Neutrophil (primary cell): ENCODE measurements at regions not wholly inside any gene's neighbourhood (a gene's known extent, or its start where the extent isn't known, plus 50 kb on each side); places are given as distances from the start of the nearest gene placed in this dataset.

Experiments used
- H3K27ac ChIP-seq: fragments of 200-600 bp; sonication (generic); 2 replicates; pipeline ENCODE4 v1.5.1; 2016; ENCODE audit warnings: mild to moderate bottlenecking, moderate library complexity
- H3K27me3 ChIP-seq: fragments of 200-600 bp; sonication (generic); 2 replicates; pipeline ENCODE4 v1.6.0; 2016; ENCODE audit warnings: mild to moderate bottlenecking
- H3K36me3 ChIP-seq: fragments of 200-600 bp; sonication (generic); 2 replicates; pipeline ENCODE4 v1.5.1; 2017
- H3K4me1 ChIP-seq, 2 experiments: fragments of 200-600 bp in 1 of 2; sonication (generic) in 1 of 2; 1 replicate in 1 of 2; 2 replicates in 1 of 2; pipeline versions ENCODE4 v1.5.1 to v1.6.1; 2013 to 2016; ENCODE audit warnings: low read depth in 1 of 2, low read length in 1 of 2, mild to moderate bottlenecking in 1 of 2, moderate library complexity in 1 of 2; ENCODE audit not compliant: control insufficient read depth in 1 of 2, insufficient read depth in 1 of 2
- H3K4me3 ChIP-seq, 2 experiments: fragments of 200-600 bp in 1 of 2; sonication (generic) in 1 of 2; 1 replicate in 1 of 2; 2 replicates in 1 of 2; pipeline ENCODE4 v1.5.1; 2013 to 2016; ENCODE audit warnings: low read depth in 1 of 2, low read length in 1 of 2, mild to moderate bottlenecking in 1 of 2, moderate library complexity in 1 of 2
- H3K9me3 ChIP-seq: fragments of 200-600 bp; sonication (generic); 2 replicates; pipeline ENCODE4 v1.5.1; 2016
- TF ChIP-seq, protein P1 (sequence below): fragments of 200-600 bp; sonication (generic); IDR thresholded peaks from 2 replicates; pipeline ENCODE4 v1.5.1; 2016; ENCODE audit warnings: antibody characterized with exemption

DNA sequence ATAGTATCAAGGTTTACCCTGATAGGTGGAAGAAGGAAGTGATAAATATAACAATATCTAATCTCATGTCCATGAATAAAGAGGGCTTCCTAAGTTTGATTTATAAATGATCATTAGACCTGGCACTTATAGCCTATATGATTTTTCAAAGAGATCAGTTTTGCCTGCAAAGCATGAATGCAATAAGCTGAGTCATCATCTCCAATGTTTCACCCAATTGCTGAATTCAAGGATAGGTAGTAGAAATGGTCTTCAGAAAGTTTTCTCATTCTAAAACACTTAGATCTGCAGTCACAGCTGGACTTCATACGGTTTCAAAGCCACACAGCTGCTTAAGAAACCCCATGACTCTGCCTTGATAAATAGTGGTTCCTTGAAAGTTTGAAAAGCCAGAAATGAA, 1722.8 kb downstream of the MAT2B start:
- TF ChIP-seq, protein P1, sequence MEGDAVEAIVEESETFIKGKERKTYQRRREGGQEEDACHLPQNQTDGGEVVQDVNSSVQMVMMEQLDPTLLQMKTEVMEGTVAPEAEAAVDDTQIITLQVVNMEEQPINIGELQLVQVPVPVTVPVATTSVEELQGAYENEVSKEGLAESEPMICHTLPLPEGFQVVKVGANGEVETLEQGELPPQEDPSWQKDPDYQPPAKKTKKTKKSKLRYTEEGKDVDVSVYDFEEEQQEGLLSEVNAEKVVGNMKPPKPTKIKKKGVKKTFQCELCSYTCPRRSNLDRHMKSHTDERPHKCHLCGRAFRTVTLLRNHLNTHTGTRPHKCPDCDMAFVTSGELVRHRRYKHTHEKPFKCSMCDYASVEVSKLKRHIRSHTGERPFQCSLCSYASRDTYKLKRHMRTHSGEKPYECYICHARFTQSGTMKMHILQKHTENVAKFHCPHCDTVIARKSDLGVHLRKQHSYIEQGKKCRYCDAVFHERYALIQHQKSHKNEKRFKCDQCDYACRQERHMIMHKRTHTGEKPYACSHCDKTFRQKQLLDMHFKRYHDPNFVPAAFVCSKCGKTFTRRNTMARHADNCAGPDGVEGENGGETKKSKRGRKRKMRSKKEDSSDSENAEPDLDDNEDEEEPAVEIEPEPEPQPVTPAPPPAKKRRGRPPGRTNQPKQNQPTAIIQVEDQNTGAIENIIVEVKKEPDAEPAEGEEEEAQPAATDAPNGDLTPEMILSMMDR = no peak
- H3K4me3 ChIP-seq = no peak overlapping the region
- H3K4me1 ChIP-seq = peaks cover 9 to 17% of the 10 kb centered on the region in 2 experiments
- H3K27me3 ChIP-seq = no peaks in the 10 kb centered on the region
- H3K27ac ChIP-seq = no peak overlapping the region
- no peaks in the 10 kb centered on the region for H3K9me3 ChIP-seq
- H3K36me3 ChIP-seq = no peaks in the 10 kb centered on the region

DNA sequence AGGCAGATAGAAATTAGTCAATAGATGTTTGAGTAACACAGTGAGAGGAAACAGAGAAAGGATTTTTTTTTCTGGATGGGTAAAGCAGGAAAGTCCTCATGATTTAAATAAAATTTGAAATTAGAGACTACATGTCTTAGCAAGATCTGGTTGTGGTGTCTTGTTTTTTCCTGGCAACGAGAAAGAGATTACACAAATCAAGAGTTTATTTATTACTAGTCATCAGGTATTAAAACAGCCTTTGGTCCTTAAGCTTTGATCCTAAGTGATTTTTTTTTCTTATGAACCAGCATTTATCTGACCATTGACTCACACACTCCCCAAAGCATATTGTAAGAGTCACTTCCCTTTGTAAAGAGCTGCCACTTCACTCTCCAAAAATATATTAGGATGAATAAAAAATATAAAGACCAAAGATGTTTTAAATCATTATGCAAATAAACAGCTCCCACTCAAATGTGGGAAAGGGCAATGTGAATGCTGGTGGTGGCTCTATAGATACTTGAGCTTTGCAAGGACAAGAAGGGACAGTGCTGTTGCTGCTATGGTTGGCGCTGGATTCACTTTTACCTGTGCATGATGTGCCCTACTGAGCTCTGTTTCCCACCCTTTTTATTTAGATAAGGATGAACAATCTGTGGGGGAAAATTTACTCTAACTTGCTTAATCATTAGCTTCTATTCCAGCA, 1726.5 kb downstream of the MAT2B start:
- H3K4me3 ChIP-seq = no peak overlapping the region
- TF ChIP-seq, protein P1 = no peak
- H3K9me3 ChIP-seq = no peaks in the 10 kb centered on the region
- no peak overlapping the region for H3K27ac ChIP-seq
- H3K36me3 ChIP-seq = no peaks in the 10 kb centered on the region
- no peaks in the 10 kb centered on the region for H3K27me3 ChIP-seq
- peaks cover 7 to 17% of the 10 kb centered on the region in 2 experiments for H3K4me1 ChIP-seq

DNA sequence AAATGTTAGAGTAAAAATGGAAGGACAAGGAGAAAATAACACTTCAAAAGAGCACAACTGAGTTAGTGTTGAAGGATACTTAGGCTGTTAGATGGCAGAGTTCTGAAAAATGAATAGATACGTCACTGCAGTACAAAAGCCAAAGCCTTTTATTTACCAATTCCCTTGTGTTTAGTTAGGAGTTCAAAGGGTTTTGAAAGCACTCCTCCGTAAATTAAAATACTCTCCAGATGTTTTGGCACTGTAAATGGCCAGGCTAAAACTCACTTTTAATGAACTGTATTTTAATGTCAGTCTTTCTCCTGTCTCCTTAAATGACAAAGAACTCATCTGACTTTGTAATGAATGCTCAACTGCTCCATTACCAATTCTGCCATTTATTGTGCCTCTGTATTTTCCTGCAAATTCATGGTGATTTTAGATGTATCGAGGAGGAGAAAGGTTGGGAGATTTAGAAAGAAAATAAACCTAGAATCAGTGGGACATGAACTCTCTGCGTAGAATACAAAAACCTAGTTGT, 1727.2 kb downstream of the MAT2B start:
- TF ChIP-seq, protein P1 = no peak
- Histone ChIP-seq H3K27ac (no peak overlapping the region), H3K36me3 (no peaks in the 10 kb centered on the region), H3K9me3 (no peaks in the 10 kb centered on the region), H3K4me1 (peaks cover under 1 to 11% of the 10 kb centered on the region in 2 experiments), H3K4me3 (no peak overlapping the region), H3K27me3 (no peaks in the 10 kb centered on the region)

DNA sequence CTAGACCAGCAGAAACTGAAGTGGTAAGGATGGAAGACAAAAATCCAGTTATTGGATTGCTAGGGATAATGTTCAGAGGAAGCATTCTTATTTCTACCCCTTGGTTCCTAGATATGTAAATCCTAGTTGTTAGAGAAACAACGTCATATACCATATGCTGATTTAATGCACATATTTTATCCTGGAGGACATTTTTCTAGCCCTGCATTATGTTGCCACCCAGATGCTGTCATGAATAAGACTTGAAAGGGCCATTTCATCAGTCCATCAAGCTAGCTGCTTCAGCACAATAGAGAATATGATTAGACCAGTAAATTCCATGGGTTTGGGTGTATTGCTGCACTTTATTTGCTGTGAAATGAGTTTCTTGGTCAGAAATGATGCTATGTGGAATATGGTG, 1736.4 kb downstream of the MAT2B start:
- Histone ChIP-seq H3K27me3 (no peaks in the 10 kb centered on the region), H3K4me1 (no peaks in the 10 kb centered on the region), H3K27ac (no peak overlapping the region), H3K9me3 (no peaks in the 10 kb centered on the region), H3K36me3 (no peaks in the 10 kb centered on the region), H3K4me3 (no peak overlapping the region)
- TF ChIP-seq, protein P1 = no peak

GRCh38 chr5:165242646-165243045, 1737.2 kb downstream of the MAT2B start:
- no peaks in the 10 kb centered on the region for H3K36me3 ChIP-seq
- no peaks in the 10 kb centered on the region for H3K4me1 ChIP-seq
- TF ChIP-seq, protein P1 = no peak
- H3K4me3 ChIP-seq = no peak overlapping the region
- no peak overlapping the region for H3K27ac ChIP-seq
- H3K9me3 ChIP-seq = no peaks in the 10 kb centered on the region
- H3K27me3 ChIP-seq = no peaks in the 10 kb centered on the region
